ENCODE measurements at regions not wholly inside any gene's neighbourhood (a gene's known extent, or its start where the extent isn't known, plus 50 kb on each side); places are given as distances from the start of the nearest gene placed in this dataset.

- Mint-ChIP-seq H3K9me3 (peaks cover 7 to 9% of the 10 kb centered on the region in 2 experiments), H3K4me3 (no peak overlapping the region), H3K36me3 (ENCODE audit: insufficient read depth in 1 of 3, low read depth in 3 of 3) (peaks cover 0 to 11% (median 2%) of the 10 kb centered on the region in 3 experiments; a peak in 4 of 7 replicates), H3K27ac (no peak overlapping the region; a peak in 1 of 7 replicates), H3K4me1 (peaks cover 0 to 6% of the 10 kb centered on the region in 2 experiments), H3K27me3 (ENCODE audit: low read depth) (peaks cover 30% of the 10 kb centered on the region)
- no peak overlapping the region for H4K8ac ChIP-seq (replicated peaks; ENCODE audit: insufficient read length, low read depth, low read length)
- H3K18ac ChIP-seq (ENCODE audit: insufficient read length, low read depth, low read length) = no peak overlapping the region
- H2BK120ac ChIP-seq (ENCODE audit: low read depth, low read length, poor library complexity, severe bottlenecking) = no peak overlapping the region
- no peak overlapping the region for H2BK15ac ChIP-seq (ENCODE audit: low read depth, low read length)
- no peak overlapping the region for H2BK20ac ChIP-seq (ENCODE audit: low read depth, low read length, poor library complexity, severe bottlenecking)
- H3K4ac ChIP-seq (ENCODE audit: low read depth, low read length) = no peak overlapping the region
- no peak overlapping the region for H4K91ac ChIP-seq (ENCODE audit: insufficient read length, low read depth, low read length)
- H3K79me2 ChIP-seq (ENCODE audit: insufficient read depth, low read length) = no peaks in the 10 kb centered on the region
- no peak overlapping the region for H2AK5ac ChIP-seq (ENCODE audit: insufficient read length, low read length)
- H3K9me3 ChIP-seq (ENCODE audit: control insufficient read depth, low read depth, low read length) = no peaks in the 10 kb centered on the region
- H2BK12ac ChIP-seq (ENCODE audit: insufficient read length, low read depth, low read length) = no peak overlapping the region
- H3T11ph ChIP-seq (ENCODE audit: low read length) = no peak overlapping the region
- H3K23me2 ChIP-seq (ENCODE audit: insufficient read length, low read depth, low read length, poor library complexity, severe bottlenecking) = no peaks in the 10 kb centered on the region
- no peak overlapping the region for H3K56ac ChIP-seq (ENCODE audit: insufficient read length, low read depth, low read length)
- TF ChIP-seq, protein P1, sequence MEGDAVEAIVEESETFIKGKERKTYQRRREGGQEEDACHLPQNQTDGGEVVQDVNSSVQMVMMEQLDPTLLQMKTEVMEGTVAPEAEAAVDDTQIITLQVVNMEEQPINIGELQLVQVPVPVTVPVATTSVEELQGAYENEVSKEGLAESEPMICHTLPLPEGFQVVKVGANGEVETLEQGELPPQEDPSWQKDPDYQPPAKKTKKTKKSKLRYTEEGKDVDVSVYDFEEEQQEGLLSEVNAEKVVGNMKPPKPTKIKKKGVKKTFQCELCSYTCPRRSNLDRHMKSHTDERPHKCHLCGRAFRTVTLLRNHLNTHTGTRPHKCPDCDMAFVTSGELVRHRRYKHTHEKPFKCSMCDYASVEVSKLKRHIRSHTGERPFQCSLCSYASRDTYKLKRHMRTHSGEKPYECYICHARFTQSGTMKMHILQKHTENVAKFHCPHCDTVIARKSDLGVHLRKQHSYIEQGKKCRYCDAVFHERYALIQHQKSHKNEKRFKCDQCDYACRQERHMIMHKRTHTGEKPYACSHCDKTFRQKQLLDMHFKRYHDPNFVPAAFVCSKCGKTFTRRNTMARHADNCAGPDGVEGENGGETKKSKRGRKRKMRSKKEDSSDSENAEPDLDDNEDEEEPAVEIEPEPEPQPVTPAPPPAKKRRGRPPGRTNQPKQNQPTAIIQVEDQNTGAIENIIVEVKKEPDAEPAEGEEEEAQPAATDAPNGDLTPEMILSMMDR (conservative IDR thresholded peaks at IDR 0.05) = no peak
- H3K27ac ChIP-seq (ENCODE audit: insufficient read length, low read depth, low read length) = no peak overlapping the region
- no peak overlapping the region for H2BK5ac ChIP-seq (ENCODE audit: insufficient read length, low read length)
- no peak overlapping the region for H3K14ac ChIP-seq (ENCODE audit: insufficient read depth, low read length)
- no peaks in the 10 kb centered on the region for H4K20me1 ChIP-seq (ENCODE audit: control insufficient read depth, insufficient read depth, insufficient read length)
- H3K79me1 ChIP-seq (ENCODE audit: insufficient read depth, low read depth, low read length, poor library complexity, severe bottlenecking) = no peaks in the 10 kb centered on the region
- H4K5ac ChIP-seq (ENCODE audit: insufficient read length, low read depth, low read length) = no peak overlapping the region
- no peaks in the 10 kb centered on the region; the same call in 1 of the 2 replicates for H3K27me3 ChIP-seq (ENCODE audit: insufficient read depth, low read length)
- no peaks in the 10 kb centered on the region for H3K4me1 ChIP-seq (ENCODE audit: insufficient read depth, low read length)
- DNase-seq = no peak
- WGBS (ENCODE audit: extremely low coverage, insufficient read length, low lambda C conversion rate) = no CpG with 5 or more reads among the region's 13 CpGs
- H3K23ac ChIP-seq (ENCODE audit: insufficient read length, low read depth, low read length) = no peak overlapping the region
- no peak overlapping the region for H3K9ac ChIP-seq (ENCODE audit: extremely low read depth, insufficient read length, low read length)
- H2AFZ ChIP-seq (ENCODE audit: low read length) = no peak overlapping the region
- H3K4me2 ChIP-seq (ENCODE audit: insufficient read depth, insufficient read length, low read length) = no peak overlapping the region
These were observed 105.5 kb upstream of the FAM204A start for GRCh38 chr10:118447478-118448270.
